H1 (cell line): ENCODE measurements at regions not wholly inside any gene's neighbourhood (a gene's known extent, or its start where the extent isn't known, plus 50 kb on each side); places are given as distances from the start of the nearest gene placed in this dataset.

Experiments
- CTCF ChIA-PET: fragments of 300-600 bp; sonication (Branson Sonifier 250); formaldehyde crosslinking; loops from one replicate; lab custom pipeline; 2021; ENCODE audit not compliant: partially characterized antibody; lab: Charles Lee
- POLR2A ChIA-PET: fragments of 300-600 bp; sonication (Branson Sonifier 250); formaldehyde crosslinking; loops from one replicate; lab custom pipeline; 2021; ENCODE audit warnings: inconsistent platforms; ENCODE audit not compliant: partially characterized antibody; lab: Charles Lee
- DNase-seq, 2 experiments: peaks; one replicate each; pipeline versions ENCODE4 v3.0.0 to v3.0.0-alpha.2; 2010 to 2022; ENCODE audit warnings: low spot score in 2 of 2, low read depth in 1 of 2, mixed read lengths in 1 of 2
- FAIRE-seq: peaks from 2 replicates; lab custom pipeline; 2011; peaks lifted over from hg19 to GRCh38; lab: Jason Lieb, UNC
- H2AFZ ChIP-seq: 2 replicates; pipeline ENCODE4 v1.8.1; 2012; ENCODE audit warnings: low read length, inconsistent platforms
- H2AK5ac ChIP-seq: 2 replicates; pipeline ENCODE4 v1.6.1; 2013; ENCODE audit warnings: low read depth, low read length
- H2BK120ac ChIP-seq: replicated peaks from 2 replicates; pipeline ENCODE3; 2013; ENCODE audit warnings: low read depth, low read length, inconsistent platforms
- H2BK12ac ChIP-seq: 2 replicates; pipeline ENCODE4 v1.6.1; 2013; ENCODE audit warnings: low read depth, low read length
- H2BK15ac ChIP-seq: 2 replicates; pipeline ENCODE4 v1.6.1; 2013; ENCODE audit warnings: low read length
- H2BK20ac ChIP-seq: 2 replicates; pipeline ENCODE4 v1.6.1; 2013; ENCODE audit warnings: low read length
- H2BK5ac ChIP-seq: 2 replicates; pipeline ENCODE4 v1.6.1; 2013; ENCODE audit warnings: low read depth, low read length
- H3K14ac ChIP-seq: 2 replicates; pipeline ENCODE4 v1.6.1; 2013; ENCODE audit warnings: inconsistent platforms; ENCODE audit not compliant: insufficient read length
- H3K18ac ChIP-seq: 2 replicates; pipeline ENCODE4 v1.6.1; 2013; ENCODE audit warnings: low read length; ENCODE audit errors: extremely low read depth
- H3K23ac ChIP-seq: 2 replicates; pipeline ENCODE4 v1.6.1; 2013; ENCODE audit warnings: inconsistent platforms; ENCODE audit not compliant: insufficient read length
- H3K23me2 ChIP-seq: 2 replicates; pipeline ENCODE4 v1.6.1; 2013; ENCODE audit warnings: low read depth, low read length
- H3K27ac ChIP-seq: 2 replicates; pipeline ENCODE4 v1.6.1; 2011; ENCODE audit warnings: low read depth, low read length, inconsistent platforms
- H3K27me3 ChIP-seq, 4 experiments: replicated peaks in 1 of 4; 1 replicate in 1 of 4; 2 replicates in 3 of 4; pipeline versions ENCODE4 v1.6.1 to v1.8.1; 2011 to 2013; ENCODE audit warnings: low read length in 3 of 4, mild to moderate bottlenecking in 3 of 4, inconsistent platforms in 2 of 4, mixed read lengths in 2 of 4, moderate library complexity in 1 of 4; ENCODE audit not compliant: control insufficient read depth in 3 of 4, insufficient read depth in 3 of 4; ENCODE audit errors: extremely low read depth in 1 of 4
- H3K36me3 ChIP-seq, 4 experiments: 2 replicates each; pipeline versions ENCODE4 v1.6.1 to v1.8.1; 2011 to 2013; ENCODE audit warnings: mild to moderate bottlenecking in 4 of 4, low read length in 3 of 4, moderate library complexity in 2 of 4, control low read depth in 1 of 4, inconsistent platforms in 1 of 4; ENCODE audit not compliant: insufficient read depth in 4 of 4, control insufficient read depth in 2 of 4
- H3K4ac ChIP-seq: replicated peaks from 2 replicates; pipeline ENCODE3; 2013; ENCODE audit warnings: low read length, low read depth, mixed read lengths, inconsistent platforms; ENCODE audit not compliant: insufficient read length
- H3K4me1 ChIP-seq, 4 experiments: replicated peaks in 1 of 4; 1 replicate in 1 of 4; 2 replicates in 3 of 4; pipeline versions ENCODE4 v1.6.1 to v1.8.1; 2011 to 2013; ENCODE audit warnings: low read length in 3 of 4, inconsistent platforms in 2 of 4, mixed read lengths in 1 of 4; ENCODE audit not compliant: insufficient read depth in 4 of 4, control insufficient read depth in 3 of 4
- H3K4me2 ChIP-seq, 2 experiments: 2 replicates each; pipeline versions ENCODE4 v1.6.1 to v1.8.1; 2011 to 2013; ENCODE audit warnings: low read depth in 2 of 2, low read length in 2 of 2, control low read depth in 1 of 2, inconsistent platforms in 1 of 2, mild to moderate bottlenecking in 1 of 2; ENCODE audit not compliant: insufficient read depth in 1 of 2
- H3K4me3 ChIP-seq, 4 experiments: fragments of 200-600, 300-600 bp in 1 of 4; sonication (generic), shearing (Covaris generic), sonication (Bioruptor Twin) in 1 of 4; 2 replicates each; pipeline versions ENCODE4 v1.5.1 to v1.8.1; 2011 to 2016; ENCODE audit warnings: low read length in 4 of 4, low read depth in 3 of 4, control low read depth in 2 of 4, inconsistent platforms in 2 of 4, mild to moderate bottlenecking in 2 of 4, mixed read lengths in 1 of 4, moderate library complexity in 1 of 4; ENCODE audit not compliant: insufficient read depth in 2 of 4; ENCODE audit errors: extremely low read depth in 1 of 4
- H3K56ac ChIP-seq: replicated peaks from 2 replicates; pipeline ENCODE3; 2013; ENCODE audit warnings: low read depth, mild to moderate bottlenecking, mixed read lengths, low read length, inconsistent platforms; ENCODE audit not compliant: insufficient read length
- H3K79me1 ChIP-seq: 2 replicates; pipeline ENCODE4 v1.6.1; 2013; ENCODE audit warnings: low read depth, low read length, control low read depth
- H3K79me2 ChIP-seq, 2 experiments: 2 replicates each; pipeline versions ENCODE4 v1.6.1 to v1.8.1; 2012 to 2013; ENCODE audit warnings: low read length in 2 of 2, mild to moderate bottlenecking in 2 of 2, inconsistent platforms in 1 of 2; ENCODE audit not compliant: insufficient read depth in 2 of 2, control insufficient read depth in 1 of 2
- H3K9ac ChIP-seq, 4 experiments: replicated peaks in 1 of 4; 1 replicate in 1 of 4; 2 replicates in 3 of 4; pipeline versions ENCODE4 v1.6.1 to v1.8.1; 2011 to 2013; ENCODE audit warnings: low read depth in 3 of 4, low read length in 3 of 4, control low read depth in 2 of 4, mild to moderate bottlenecking in 2 of 4, moderate library complexity in 2 of 4, inconsistent platforms in 1 of 4; ENCODE audit errors: extremely low read depth in 1 of 4
- H3K9me3 ChIP-seq, 2 experiments: 2 replicates each; pipeline versions ENCODE4 v1.6.1 to v1.8.1; 2012 to 2013; ENCODE audit warnings: mild to moderate bottlenecking in 2 of 2, moderate library complexity in 2 of 2, control low read depth in 1 of 2, inconsistent platforms in 1 of 2, low read depth in 1 of 2, low read length in 1 of 2, mixed read lengths in 1 of 2; ENCODE audit not compliant: insufficient read depth in 2 of 2
- H4K20me1 ChIP-seq, 2 experiments: replicated peaks in 1 of 2; 2 replicates each; pipeline versions ENCODE3 to v1.8.1; 2011 to 2013; ENCODE audit warnings: inconsistent platforms in 2 of 2, low read length in 2 of 2, mild to moderate bottlenecking in 1 of 2; ENCODE audit not compliant: insufficient read depth in 2 of 2, control insufficient read depth in 1 of 2
- H4K5ac ChIP-seq: 2 replicates; pipeline ENCODE4 v1.6.1; 2013; ENCODE audit warnings: low read length, low read depth, mixed read lengths, inconsistent platforms; ENCODE audit not compliant: insufficient read length
- H4K8ac ChIP-seq: 2 replicates; pipeline ENCODE4 v1.8.0; 2013; ENCODE audit warnings: mild to moderate bottlenecking, moderate library complexity, low read length, inconsistent platforms; ENCODE audit not compliant: insufficient read depth; ENCODE audit errors: extremely low read depth
- H4K91ac ChIP-seq: replicated peaks from 2 replicates; pipeline ENCODE3; 2013; ENCODE audit warnings: low read length, mixed read lengths, inconsistent platforms; ENCODE audit not compliant: insufficient read length
- ATF3 ChIP-seq: IDR thresholded peaks from 2 replicates; pipeline ENCODE4 v1.6.1; 2011; ENCODE audit warnings: low read depth, mild to moderate bottlenecking, low read length; ENCODE audit not compliant: insufficient read depth
- CBX8 ChIP-seq: fragments of 300-800, 300-1000 bp; sonication (generic); IDR thresholded peaks from 2 replicates; pipeline ENCODE4 v1.7.1; 2016; ENCODE audit warnings: low read depth, low read length, borderline replicate concordance
- CREB1 ChIP-seq: IDR thresholded peaks from 2 replicates; pipeline ENCODE4 v1.6.1; 2012; ENCODE audit warnings: inconsistent platforms
- CTBP2 ChIP-seq: IDR thresholded peaks from 2 replicates; pipeline ENCODE4 v1.7.0; 2011; ENCODE audit warnings: borderline replicate concordance, mild to moderate bottlenecking, moderate library complexity, mixed read lengths, low read length; ENCODE audit not compliant: insufficient read depth, insufficient read length
- E2F6 ChIP-seq: IDR thresholded peaks from 2 replicates; pipeline ENCODE4 v1.6.1; 2012; ENCODE audit warnings: inconsistent platforms
- GABPA ChIP-seq: IDR thresholded peaks from 2 replicates; pipeline ENCODE4 v1.6.1; 2011; ENCODE audit warnings: mild to moderate bottlenecking, low read length, moderate library complexity, borderline replicate concordance; ENCODE audit not compliant: insufficient read depth
- JUND ChIP-seq: IDR thresholded peaks from 2 replicates; pipeline ENCODE4 v1.6.1; 2011; ENCODE audit warnings: mild to moderate bottlenecking, improper control_type of control experiment, low read length
- MAFK ChIP-seq: IDR thresholded peaks from 2 replicates; pipeline ENCODE4 v1.6.1; 2012; ENCODE audit warnings: low read depth, mild to moderate bottlenecking, improper control_type of control experiment, low read length
- POLR2AphosphoS5 ChIP-seq: IDR thresholded peaks from 2 replicates; pipeline ENCODE4 v1.6.1; 2011; ENCODE audit warnings: low read depth, low read length
- POU5F1 ChIP-seq: IDR thresholded peaks from 2 replicates; pipeline ENCODE4 v1.6.1; 2011; ENCODE audit warnings: low read depth, mild to moderate bottlenecking, low read length, moderate library complexity
- RXRA ChIP-seq: IDR thresholded peaks from 2 replicates; pipeline ENCODE4 v1.6.1; 2011; ENCODE audit warnings: low read depth, mild to moderate bottlenecking, low read length, moderate library complexity; ENCODE audit not compliant: insufficient read depth
- SUZ12 ChIP-seq: fragments of 200-600 bp; sonication (generic); IDR thresholded peaks from 2 replicates; pipeline ENCODE4 v1.6.1; 2012; ENCODE audit warnings: mild to moderate bottlenecking, inconsistent platforms, low read length, moderate library complexity, mixed read lengths
- YY1 ChIP-seq: IDR thresholded peaks from 2 replicates; pipeline ENCODE4 v1.6.1; 2011; ENCODE audit warnings: low read depth, mild to moderate bottlenecking, low read length
- WGBS, 2 experiments: shearing (Covaris generic) in 1 of 2; methylation state at CpG; one replicate each; pipeline versions ENCODE4 v1.1.6 to v1.1.7; 2013 to 2015; ENCODE audit warnings: low lambda C conversion rate in 2 of 2, mixed read lengths in 2 of 2, inconsistent platforms in 1 of 2, low coverage in 1 of 2, missing lambda C conversion rate in 1 of 2; ENCODE audit not compliant: insufficient replicate concordance in 2 of 2, insufficient coverage in 1 of 2, insufficient read length in 1 of 2; ENCODE audit errors: extremely low coverage in 1 of 2, missing lambda C conversion rate in 1 of 2; 5-methylcytosine and 5-hydroxymethylcytosine counted together
- TF ChIP-seq, protein P1 (sequence below): IDR thresholded peaks from 2 replicates; pipeline ENCODE4 v1.6.1; 2012; ENCODE audit warnings: inconsistent platforms

DNA sequence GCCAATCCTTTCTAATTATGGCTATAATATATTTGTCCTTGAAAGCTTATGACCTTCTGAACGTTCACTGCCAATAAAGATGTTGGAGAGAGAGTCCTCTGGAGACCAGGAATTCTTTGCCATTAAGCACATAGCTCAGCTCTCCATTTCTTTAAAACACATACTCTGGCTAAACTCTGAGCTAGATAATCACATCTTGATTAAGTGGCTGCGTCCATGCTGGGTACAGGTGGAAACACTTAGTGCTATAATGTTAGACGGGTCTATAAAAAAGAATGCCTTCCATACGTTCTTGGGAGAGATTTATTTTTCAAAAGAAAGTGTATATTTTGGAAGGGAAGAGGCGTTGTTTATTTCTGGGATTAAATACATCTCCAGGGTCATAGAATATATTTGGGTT lies 314.5 kb downstream of the LPIN1 start:
- H2BK15ac ChIP-seq, result no peak overlapping the region
- H4K8ac ChIP-seq, result no peak overlapping the region
- no peak overlapping the region for H2AK5ac ChIP-seq
- FAIRE-seq (no peak), DNase-seq (no peak)
- H4K5ac ChIP-seq, result no peak overlapping the region
- no peak overlapping the region for H3K4me3 ChIP-seq
- H3K36me3 ChIP-seq, result no peaks in the 10 kb centered on the region
- no peak overlapping the region for H2BK5ac ChIP-seq
- H3K4me2 ChIP-seq, result no peak overlapping the region
- no peak overlapping the region for H2BK12ac ChIP-seq
- H3K4ac ChIP-seq, result no peak overlapping the region
- ChIA-PET POLR2A (no interaction called here), CTCF (interaction anchor here (0.6 to 2.0 kb wide), 2 partner anchors 9 to 13 kb away, joined by 3 to 6 read pairs; no protein-coding TSS in a partner anchor)
- H3K18ac ChIP-seq, result no peak overlapping the region
- H4K91ac ChIP-seq, result no peak overlapping the region
- H2BK20ac ChIP-seq, result no peak overlapping the region
- no peak overlapping the region for H2BK120ac ChIP-seq
- H2AFZ ChIP-seq, result no peak overlapping the region
- H3K79me2 ChIP-seq, result no peaks in the 10 kb centered on the region
- H3K79me1 ChIP-seq, result no peaks in the 10 kb centered on the region
- peaks cover 0 to 4% (median 1%) of the 10 kb centered on the region in 4 experiments; a peak in 3 of 7 replicates for H3K4me1 ChIP-seq
- no peaks in the 10 kb centered on the region for H3K23me2 ChIP-seq
- no peak overlapping the region for H3K9ac ChIP-seq
- no peaks in the 10 kb centered on the region for H3K27me3 ChIP-seq
- H3K9me3 ChIP-seq, result no peaks in the 10 kb centered on the region
- WGBS, 2 experiments, result 92% methylated on average over 5 of the region's 5 CpGs; no CpG with 5 or more reads in 1 of the 2 experiments
- H3K56ac ChIP-seq, result no peak overlapping the region
- no peak overlapping the region for H3K23ac ChIP-seq
- H4K20me1 ChIP-seq, result no peaks in the 10 kb centered on the region
- H3K14ac ChIP-seq, result no peak overlapping the region
- no peak overlapping the region for H3K27ac ChIP-seq
- TF ChIP-seq SUZ12 (no peak), RXRA (no peak), POLR2AphosphoS5 (no peak), POU5F1 (no peak), MAFK (no peak), CBX8 (no peak), E2F6 (no peak), JUND (no peak), CREB1 (no peak), ATF3 (no peak), YY1 (no peak), GABPA (no peak), CTBP2 (no peak)
- TF ChIP-seq, protein P1, sequence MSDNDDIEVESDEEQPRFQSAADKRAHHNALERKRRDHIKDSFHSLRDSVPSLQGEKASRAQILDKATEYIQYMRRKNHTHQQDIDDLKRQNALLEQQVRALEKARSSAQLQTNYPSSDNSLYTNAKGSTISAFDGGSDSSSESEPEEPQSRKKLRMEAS, result no peak
